Nephron (organoid): ENCODE measurements at regions not wholly inside any gene's neighbourhood (a gene's known extent, or its start where the extent isn't known, plus 50 kb on each side); places are given as distances from the start of the nearest gene placed in this dataset.

Experiments
- H3K27ac Mint-ChIP-seq, 3 experiments: 2 replicates each; pipeline ENCODE4 v1.8.0; 2020; ENCODE audit warnings: mixed read lengths in 3 of 3, mild to moderate bottlenecking in 2 of 3, moderate library complexity in 1 of 3
- H3K27me3 Mint-ChIP-seq: 2 replicates; pipeline ENCODE4 v1.8.0; 2021; ENCODE audit warnings: low read depth, mild to moderate bottlenecking, moderate library complexity, mixed read lengths
- H3K36me3 Mint-ChIP-seq: 2 replicates; pipeline ENCODE4 v1.8.0; 2020; ENCODE audit warnings: low read depth, mixed read lengths
- H3K4me1 Mint-ChIP-seq: 2 replicates; pipeline ENCODE4 v1.8.0; 2020; ENCODE audit warnings: mixed read lengths
- H3K4me3 Mint-ChIP-seq, 3 experiments: 2 replicates each; pipeline ENCODE4 v1.8.0; 2020; ENCODE audit warnings: mild to moderate bottlenecking in 3 of 3, mixed read lengths in 3 of 3, moderate library complexity in 2 of 3
- H3K9me3 Mint-ChIP-seq: 2 replicates; pipeline ENCODE4 v1.8.0; 2020; ENCODE audit warnings: mixed read lengths
- CTCF ChIP-seq, 3 experiments: fragments of 200-600 bp; sonication (generic); IDR thresholded peaks; one replicate each; pipeline ENCODE4 v1.5.0; 2021; ENCODE audit warnings: antibody characterized with exemption in 3 of 3; ENCODE audit not compliant: unreplicated experiment in 3 of 3

GRCh38 chr5:61827445-61827975, 478.5 kb upstream of the KIF2A start:
- Mint-ChIP-seq H3K4me1 (peaks cover 25% of the 10 kb centered on the region), H3K36me3 (no peaks in the 10 kb centered on the region), H3K4me3 (no peak overlapping the region), H3K27ac (no peak overlapping the region), H3K27me3 (peaks cover 4% of the 10 kb centered on the region), H3K9me3 (no peaks in the 10 kb centered on the region)
- no peak for TF ChIP-seq CTCF (IDR thresholded peaks at IDR 0.05; ENCODE audit: unreplicated experiment in 3 of 3)

GRCh38 chr5:61828856-61829255, 477.1 kb upstream of the KIF2A start:
- TF ChIP-seq CTCF (IDR thresholded peaks at IDR 0.05; ENCODE audit: unreplicated experiment in 3 of 3): no peak
- H3K36me3 Mint-ChIP-seq: no peaks in the 10 kb centered on the region
- no peak overlapping the region for H3K4me3 Mint-ChIP-seq
- peaks cover 12% of the 10 kb centered on the region for H3K4me1 Mint-ChIP-seq
- H3K27me3 Mint-ChIP-seq: peaks cover 7% of the 10 kb centered on the region
- no peaks in the 10 kb centered on the region for H3K9me3 Mint-ChIP-seq
- H3K27ac Mint-ChIP-seq: no peak overlapping the region

- peaks cover 4% of the 10 kb centered on the region for H3K27me3 Mint-ChIP-seq
- no peak overlapping the region for H3K4me3 Mint-ChIP-seq
- no peaks in the 10 kb centered on the region for H3K4me1 Mint-ChIP-seq
- TF ChIP-seq CTCF (IDR thresholded peaks at IDR 0.05; ENCODE audit: unreplicated experiment in 3 of 3): no peak
- no peaks in the 10 kb centered on the region for H3K9me3 Mint-ChIP-seq
- no peaks in the 10 kb centered on the region for H3K36me3 Mint-ChIP-seq
- no peak overlapping the region for H3K27ac Mint-ChIP-seq
These were observed 474.3 kb upstream of the KIF2A start for GRCh38 chr5:61831736-61832135.

- TF ChIP-seq CTCF (IDR thresholded peaks at IDR 0.05; ENCODE audit: unreplicated experiment in 3 of 3): no peak
- H3K9me3 Mint-ChIP-seq: no peaks in the 10 kb centered on the region
- no peaks in the 10 kb centered on the region for H3K36me3 Mint-ChIP-seq
These were observed 468.2 kb upstream of the KIF2A start for GRCh38 chr5:61837788-61838187.

GRCh38 chr5:61840361-61840760, 465.6 kb upstream of the KIF2A start:
- TF ChIP-seq CTCF (IDR thresholded peaks at IDR 0.05; ENCODE audit: unreplicated experiment in 3 of 3): no peak
- Mint-ChIP-seq H3K36me3 (no peaks in the 10 kb centered on the region), H3K9me3 (no peaks in the 10 kb centered on the region), H3K4me3 (no peak overlapping the region), H3K27me3 (no peaks in the 10 kb centered on the region), H3K4me1 (no peaks in the 10 kb centered on the region), H3K27ac (no peak overlapping the region)

More at GRCh38 chr5:61837788-61838187, 468.2 kb upstream of the KIF2A start:
- Mint-ChIP-seq H3K27me3 (peaks cover under 1% of the 10 kb centered on the region), H3K4me3 (no peak overlapping the region), H3K27ac (no peak overlapping the region), H3K4me1 (no peaks in the 10 kb centered on the region)

- Mint-ChIP-seq H3K36me3 (no peaks in the 10 kb centered on the region), H3K9me3 (peaks cover 3% of the 10 kb centered on the region), H3K4me3 (no peak overlapping the region), H3K4me1 (no peaks in the 10 kb centered on the region), H3K27ac (no peak overlapping the region), H3K27me3 (no peaks in the 10 kb centered on the region)
- no peak for TF ChIP-seq CTCF (IDR thresholded peaks at IDR 0.05; ENCODE audit: unreplicated experiment in 3 of 3)
These were observed 463.2 kb upstream of the KIF2A start for GRCh38 chr5:61842840-61843239.
